Spleen (tissue), 7 donors: ENCODE measurements at regions not wholly inside any gene's neighbourhood (a gene's known extent, or its start where the extent isn't known, plus 50 kb on each side); places are given as distances from the start of the nearest gene placed in this dataset.

Source experiments
- POLR2A ChIP-seq, 3 donors: fragments of 450-650 bp; IDR thresholded peaks; one replicate each; pipeline ENCODE4 v1.5.1; 2017; ENCODE audit warnings: antibody characterized with exemption in 3 of 3, mild to moderate bottlenecking in 1 of 3
- POLR2AphosphoS5 ChIP-seq, 3 donors: sonication (generic); formaldehyde crosslinking; IDR thresholded peaks; one replicate each; pipeline ENCODE4 v1.5.1; 2017; ENCODE audit warnings: antibody characterized with exemption in 3 of 3
- TF ChIP-seq, protein P1 (sequence below), 11 experiments: fragments of 200-600 bp in 7 of 11; fragments of 450-650 bp in 4 of 11; sonication (generic) in 4 of 11; IDR thresholded peaks in 8 of 11; conservative IDR thresholded peaks in 3 of 11; 1 replicate in 7 of 11; 2 replicates in 4 of 11; pipeline versions ENCODE4 v1.4.0 to v1.8.0; 2016 to 2021; ENCODE audit warnings: antibody characterized with exemption in 11 of 11, inconsistent platforms in 4 of 11, mild to moderate bottlenecking in 1 of 11
- donor health status: DM: no; HTN: no; CAD: no; lungs with moderate emphysema.
- donor health status: DM: no; HTN: no; CAD: no.
- donor health status: DM: no; HTN: no; CAD: no.

DNA sequence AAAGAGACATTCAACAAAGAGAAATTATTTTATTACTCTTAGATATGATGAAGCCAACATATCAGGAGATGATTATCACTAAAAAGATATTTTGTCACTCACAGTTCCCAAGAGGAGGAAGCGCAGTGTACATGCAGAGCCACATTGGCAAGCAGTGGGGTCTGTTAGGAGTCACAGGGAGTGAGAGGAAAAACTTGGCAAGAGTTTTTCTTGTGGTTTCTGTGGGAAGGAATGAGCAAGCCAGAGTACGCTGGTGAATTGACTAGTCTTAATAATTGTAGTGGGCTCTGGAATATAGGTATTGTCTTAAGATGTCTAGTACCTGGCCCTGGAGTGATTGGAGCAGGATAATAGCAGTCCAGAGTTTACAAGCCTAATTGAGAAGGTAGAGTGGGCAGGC is 1095.2 kb downstream of the GRIK2 start:
- TF ChIP-seq POLR2A (IDR thresholded peaks at IDR 0.05) (no peak), POLR2AphosphoS5 (IDR thresholded peaks at IDR 0.05) (no peak)
- TF ChIP-seq, protein P1, sequence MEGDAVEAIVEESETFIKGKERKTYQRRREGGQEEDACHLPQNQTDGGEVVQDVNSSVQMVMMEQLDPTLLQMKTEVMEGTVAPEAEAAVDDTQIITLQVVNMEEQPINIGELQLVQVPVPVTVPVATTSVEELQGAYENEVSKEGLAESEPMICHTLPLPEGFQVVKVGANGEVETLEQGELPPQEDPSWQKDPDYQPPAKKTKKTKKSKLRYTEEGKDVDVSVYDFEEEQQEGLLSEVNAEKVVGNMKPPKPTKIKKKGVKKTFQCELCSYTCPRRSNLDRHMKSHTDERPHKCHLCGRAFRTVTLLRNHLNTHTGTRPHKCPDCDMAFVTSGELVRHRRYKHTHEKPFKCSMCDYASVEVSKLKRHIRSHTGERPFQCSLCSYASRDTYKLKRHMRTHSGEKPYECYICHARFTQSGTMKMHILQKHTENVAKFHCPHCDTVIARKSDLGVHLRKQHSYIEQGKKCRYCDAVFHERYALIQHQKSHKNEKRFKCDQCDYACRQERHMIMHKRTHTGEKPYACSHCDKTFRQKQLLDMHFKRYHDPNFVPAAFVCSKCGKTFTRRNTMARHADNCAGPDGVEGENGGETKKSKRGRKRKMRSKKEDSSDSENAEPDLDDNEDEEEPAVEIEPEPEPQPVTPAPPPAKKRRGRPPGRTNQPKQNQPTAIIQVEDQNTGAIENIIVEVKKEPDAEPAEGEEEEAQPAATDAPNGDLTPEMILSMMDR (IDR thresholded peaks at IDR 0.05 in 8 of 11, conservative IDR thresholded peaks at IDR 0.05 in 3 of 11) = no peak
